NCI-H526 treated with DMSO at 0.1 percent for 48 hours (cell line): ENCODE measurements at regions not wholly inside any gene's neighbourhood (a gene's known extent, or its start where the extent isn't known, plus 50 kb on each side); places are given as distances from the start of the nearest gene placed in this dataset.
"Not testable (repeated sequence)": the region's sequence is repeated elsewhere in the genome, so short reads cannot be mapped to it uniquely, and the experiment has no call there.

ENCODE experiments used
- DNase-seq: peaks from one replicate; lab custom pipeline; 2025; lab: John Stamatoyannopoulos, UW

- no peak for DNase-seq
Observed at GRCh38 chr2:21332993-21333625, 209.3 kb downstream of the TDRD15 start.

DNA sequence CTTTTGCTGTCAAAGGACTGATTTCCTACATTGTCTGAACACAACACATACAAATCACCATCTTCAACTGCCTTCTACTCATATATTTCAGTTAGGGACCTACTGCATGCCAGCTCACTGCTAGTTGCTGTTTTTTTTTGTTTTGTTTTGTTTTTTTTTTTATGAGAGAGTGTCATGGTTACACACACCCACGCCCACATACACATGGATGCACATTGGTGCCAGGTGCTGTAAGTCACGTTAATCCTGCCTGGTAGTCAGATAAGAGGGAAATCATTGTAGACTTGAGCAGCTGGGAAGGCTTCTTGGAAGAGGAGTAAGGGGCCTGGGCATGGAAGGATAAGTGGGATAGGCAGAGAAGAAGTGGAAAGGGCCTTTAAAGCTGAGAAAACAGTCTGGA, 209.9 kb downstream of the TDRD15 start:
- no peak for DNase-seq

- no peak for DNase-seq
Observed at GRCh38 chr2:21346984-21347383, 223.2 kb downstream of the TDRD15 start.

DNA sequence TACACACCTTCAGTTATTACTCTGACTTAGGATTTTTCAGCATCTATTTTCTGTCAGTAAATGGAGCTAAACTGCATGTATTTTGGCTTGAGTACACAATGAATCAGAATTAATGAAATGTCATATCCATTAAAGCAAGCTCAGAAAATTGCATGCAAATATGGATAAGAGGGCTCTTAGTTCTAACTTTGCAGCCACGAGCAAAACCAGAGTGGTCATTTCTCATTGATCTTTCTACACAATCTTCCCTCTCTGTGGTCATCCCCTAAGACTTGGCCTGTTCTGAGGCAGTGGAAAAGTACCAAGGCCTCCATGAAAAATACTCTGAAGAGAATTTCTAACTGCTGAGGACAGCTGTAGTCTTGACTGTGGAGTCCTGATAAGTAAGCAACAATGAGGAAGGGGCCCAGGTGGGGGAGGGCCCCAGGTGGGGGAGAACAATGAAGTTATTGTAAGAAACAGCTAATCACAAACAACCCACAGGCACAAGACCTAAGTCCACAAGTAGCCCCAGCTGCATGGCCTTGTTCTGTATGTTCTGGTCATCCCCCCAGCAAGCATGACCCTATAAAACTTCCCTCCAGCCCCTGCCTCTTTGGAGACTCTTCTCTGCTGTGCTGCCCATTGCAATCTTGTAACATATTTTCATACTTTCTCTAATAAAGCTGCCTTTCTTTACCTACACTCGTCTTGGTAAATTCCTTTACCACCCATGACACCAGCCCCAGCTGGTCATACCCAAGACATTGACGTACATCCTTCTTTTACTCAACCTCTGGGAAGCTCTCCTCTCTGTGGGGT, 230.3 kb downstream of the TDRD15 start:
- no peak for DNase-seq

- DNase-seq: no peak
Observed at GRCh38 chr2:21356086-21356856, 232.5 kb downstream of the TDRD15 start.

DNA sequence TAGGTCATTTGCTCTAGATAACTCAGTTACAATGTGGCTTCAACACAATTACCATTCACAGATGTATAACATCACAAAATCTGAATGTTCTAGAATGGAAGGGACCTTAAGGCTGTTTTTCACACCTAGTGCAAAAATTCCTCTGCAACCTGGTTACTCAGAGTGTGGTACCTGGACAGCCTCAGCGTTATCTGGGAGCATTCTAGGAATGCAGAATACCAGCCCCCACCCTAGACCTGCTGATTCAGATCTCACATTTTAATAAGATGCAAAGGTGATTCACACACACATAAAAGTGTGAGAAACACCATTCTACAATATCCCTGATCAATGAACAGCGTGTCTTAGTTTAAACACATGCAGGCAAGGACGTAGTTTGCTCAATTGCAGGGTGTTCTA, 233.1 kb downstream of the TDRD15 start:
- DNase-seq: no peak

- no peak for DNase-seq
Observed at GRCh38 chr2:21358976-21359375, 235.2 kb downstream of the TDRD15 start.

- DNase-seq: no peak
Observed at GRCh38 chr2:21361384-21361783, 237.6 kb downstream of the TDRD15 start.

DNA sequence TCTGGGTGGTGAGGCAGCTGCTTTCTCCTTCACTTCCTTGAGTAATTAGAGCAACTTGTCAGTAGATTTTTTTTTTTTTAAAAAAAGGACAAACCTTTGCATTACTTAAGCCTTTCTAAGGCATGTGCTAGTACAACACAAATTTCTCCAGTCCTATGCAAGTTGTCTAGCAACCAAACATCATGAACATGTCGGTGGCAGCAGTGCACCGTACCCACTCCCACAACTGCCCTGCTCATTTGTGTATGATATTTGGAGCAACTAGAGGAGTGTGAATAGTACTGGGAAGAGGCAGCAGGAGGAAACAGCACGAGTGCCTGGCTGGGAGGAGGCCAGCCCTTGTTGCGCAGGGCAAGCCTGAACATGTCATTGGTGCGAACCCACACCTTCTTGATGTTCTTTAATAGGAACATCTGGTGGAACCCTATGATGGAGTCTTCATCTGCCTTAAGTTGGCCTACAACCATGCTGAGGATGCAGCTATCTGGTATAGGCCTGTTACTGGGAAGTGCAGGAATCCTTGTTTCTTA, 238.3 kb downstream of the TDRD15 start:
- no peak for DNase-seq

DNA sequence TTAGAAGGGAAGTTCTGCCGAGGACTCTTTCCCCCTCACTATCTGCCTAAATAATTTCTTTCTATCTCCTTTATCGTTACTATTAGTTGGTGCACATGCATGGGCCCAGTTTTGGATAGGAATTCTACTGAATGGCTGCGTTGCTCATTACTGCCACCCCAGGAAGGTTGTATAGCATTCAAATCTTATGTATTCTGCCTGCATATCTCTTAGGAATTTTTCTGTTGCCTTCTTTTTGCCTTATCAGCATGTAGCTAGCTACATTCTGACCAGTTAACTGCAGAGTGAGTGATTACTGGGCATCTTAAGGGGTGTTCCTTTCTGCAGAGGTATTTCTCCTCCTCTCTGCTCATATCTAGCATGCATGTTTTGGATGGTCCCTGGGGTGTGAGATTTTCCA, 239.6 kb downstream of the TDRD15 start:
- no peak for DNase-seq

GRCh38 chr2:21367421-21367820, 243.7 kb downstream of the TDRD15 start:
- no peak for DNase-seq

DNA sequence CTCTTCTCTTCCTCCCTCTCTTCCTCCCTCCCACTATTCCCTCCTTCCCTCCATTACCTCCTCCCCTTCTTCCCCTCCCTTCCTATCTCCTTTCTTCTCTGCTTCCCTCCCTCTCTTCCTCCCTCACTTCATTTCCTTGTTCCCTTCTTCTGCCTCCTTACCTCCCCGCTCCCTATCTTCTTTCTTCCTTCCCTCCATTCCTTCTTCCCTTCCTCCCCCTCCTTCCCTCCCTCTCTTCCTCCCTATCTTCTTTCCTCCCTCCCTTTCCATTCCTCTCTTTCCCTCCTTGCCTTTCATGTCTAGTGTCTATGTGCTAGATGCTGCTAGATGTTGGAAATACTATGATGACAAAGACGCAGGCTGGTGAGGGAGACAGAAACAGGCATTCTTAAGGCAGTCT, 246.0 kb downstream of the TDRD15 start:
- DNase-seq: no peak

DNA sequence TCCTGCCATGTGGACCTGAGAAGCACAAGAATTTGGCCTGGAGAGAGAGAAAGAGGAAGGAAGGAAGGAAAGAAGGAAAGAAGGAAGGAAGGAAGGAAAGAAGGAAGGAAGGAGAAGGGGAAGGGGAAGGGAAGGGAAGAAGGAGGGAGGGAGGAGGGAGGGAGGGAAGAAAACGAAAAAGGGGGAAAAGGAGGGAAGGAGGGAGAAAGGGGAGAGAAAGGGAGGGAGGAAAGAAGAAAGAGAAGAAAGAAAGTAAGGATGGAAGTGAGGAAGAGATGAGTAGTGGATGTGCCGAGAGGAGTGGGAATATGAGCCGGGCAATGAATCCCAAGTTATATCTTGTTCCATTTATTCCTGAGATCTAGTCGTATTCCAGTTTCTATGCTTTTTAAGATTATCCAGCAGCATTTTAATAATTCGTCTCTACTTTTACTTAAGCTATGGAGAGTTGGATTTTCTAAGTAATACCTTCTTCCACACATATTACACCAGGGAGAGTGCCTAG, 247.8 kb downstream of the TDRD15 start:
- no peak for DNase-seq

DNA sequence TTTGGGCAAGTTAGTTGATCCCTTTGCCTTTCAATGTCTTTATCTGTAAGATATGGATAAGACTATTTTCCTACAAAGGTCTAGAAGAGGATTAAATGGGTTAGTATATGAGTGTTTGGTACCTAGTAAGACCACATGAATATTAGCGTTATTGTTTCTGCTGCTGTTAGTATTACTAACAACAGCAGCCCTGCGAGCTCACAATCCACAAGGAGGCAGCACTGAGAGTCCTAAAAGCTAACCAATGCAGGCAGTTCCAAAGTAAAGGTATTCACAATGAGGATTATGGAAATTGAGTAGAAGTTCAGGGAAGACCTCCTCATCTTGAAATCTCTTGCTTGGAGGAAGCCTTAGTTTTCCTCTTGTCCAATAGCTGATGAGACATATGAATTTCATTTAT, 248.9 kb downstream of the TDRD15 start:
- peak; percentile 7 for DNase-seq

DNA sequence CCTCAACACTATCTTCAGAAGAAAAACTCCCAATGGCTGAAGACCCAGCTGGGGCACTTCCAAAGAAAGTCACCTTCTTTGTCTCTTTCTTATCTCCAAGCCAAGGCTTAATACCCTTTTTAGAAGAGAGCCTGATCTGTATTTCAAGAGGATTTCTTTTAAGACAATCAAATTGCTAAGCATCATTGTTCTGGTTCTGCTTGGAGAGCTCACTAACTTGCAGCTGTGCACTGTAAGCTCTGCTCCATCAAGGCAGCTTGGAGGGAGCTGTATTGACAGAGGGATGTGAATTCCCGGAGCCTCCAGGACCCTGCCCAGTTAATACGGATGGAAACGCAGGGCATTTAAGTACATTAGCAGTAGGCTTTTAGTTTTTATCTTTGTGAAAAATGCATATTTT, 253.1 kb downstream of the TDRD15 start:
- DNase-seq: no peak

DNA sequence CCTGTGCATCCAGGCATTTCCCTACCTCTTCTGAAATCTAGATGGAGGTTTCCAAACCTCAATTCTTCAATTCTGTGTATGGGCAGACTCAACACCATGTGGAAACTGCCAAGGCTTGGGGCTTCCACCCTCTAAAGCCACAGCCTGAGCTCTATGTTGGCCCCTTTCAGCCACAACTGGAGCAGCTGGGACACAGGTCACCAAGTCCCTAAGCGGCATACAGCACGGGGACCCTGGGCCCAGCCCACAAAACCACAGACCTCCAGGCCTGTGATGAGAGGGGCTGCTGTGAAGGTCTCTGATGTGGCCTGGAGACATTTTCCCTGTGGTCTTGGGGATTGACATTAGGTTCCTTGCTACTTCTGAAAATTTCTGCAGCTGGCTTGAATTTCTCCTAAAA, 255.4 kb downstream of the TDRD15 start:
- no peak for DNase-seq

DNA sequence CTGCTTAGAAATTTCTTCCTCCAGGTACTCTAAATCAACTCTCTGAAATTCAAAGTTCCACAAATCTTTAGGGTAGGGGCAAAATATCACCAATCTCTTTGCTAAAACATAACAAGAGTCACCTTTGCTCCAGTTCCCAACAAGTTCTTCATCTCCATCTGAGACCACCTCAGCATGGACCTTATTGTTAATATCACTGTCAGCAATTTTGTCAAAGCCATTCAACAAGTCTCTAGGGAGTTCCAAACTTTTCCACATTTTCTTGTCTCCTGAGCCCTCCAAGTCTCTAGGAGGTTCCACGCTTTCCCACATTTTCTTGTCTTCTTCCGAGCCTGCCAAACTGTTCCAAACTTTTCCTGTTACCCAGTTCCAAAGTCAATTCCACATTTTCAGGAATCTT, 255.9 kb downstream of the TDRD15 start:
- not testable (repeated sequence) for DNase-seq

GRCh38 chr2:21381421-21381820, 257.7 kb downstream of the TDRD15 start:
- no peak for DNase-seq

- no peak for DNase-seq
Observed at GRCh38 chr2:21382701-21383520, 259.1 kb downstream of the TDRD15 start.

GRCh38 chr2:21386666-21387065, 262.9 kb downstream of the TDRD15 start:
- no peak for DNase-seq

DNA sequence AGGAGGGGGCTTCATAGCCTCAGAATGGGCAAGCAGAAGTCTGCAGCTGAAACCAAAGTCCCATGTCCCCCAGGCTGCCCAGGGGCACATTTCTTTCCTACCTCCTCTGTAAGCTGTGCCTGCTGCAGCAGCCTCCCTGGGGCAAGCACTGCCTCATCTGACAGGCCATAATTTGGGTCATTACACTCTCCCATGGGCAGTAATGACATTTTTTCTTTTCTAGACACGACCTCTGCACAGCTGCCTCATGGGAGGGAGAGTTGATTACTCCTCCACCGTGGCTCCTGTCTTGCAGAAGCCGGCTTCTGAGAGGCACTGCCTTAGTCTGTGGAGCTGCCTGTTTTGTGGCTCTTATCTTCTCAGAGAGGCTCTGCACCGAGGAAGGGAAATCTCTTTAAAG, 268.9 kb downstream of the TDRD15 start:
- no peak for DNase-seq

DNA sequence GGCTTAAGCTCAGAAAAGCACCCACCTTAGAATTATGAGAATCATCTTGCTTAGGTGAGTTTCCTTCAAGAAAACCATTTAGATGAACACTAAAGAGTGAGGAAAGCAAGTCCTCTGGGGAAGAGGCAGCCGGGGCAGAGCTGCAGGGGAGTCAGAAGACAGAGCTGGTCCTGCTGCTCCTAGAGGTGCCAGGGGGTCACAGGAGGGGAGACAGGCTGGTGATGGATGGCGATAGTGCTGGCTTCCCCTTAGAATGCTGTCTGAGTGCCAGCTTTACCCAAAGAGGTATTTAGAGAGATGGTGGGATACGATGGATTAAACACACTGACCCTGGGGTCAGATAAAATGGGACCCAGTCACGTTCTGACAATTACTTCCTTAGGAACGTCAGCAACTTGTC, 269.4 kb downstream of the TDRD15 start:
- DNase-seq: no peak
